ENCODE measurements at regions not wholly inside any gene's neighbourhood (a gene's known extent, or its start where the extent isn't known, plus 50 kb on each side); places are given as distances from the start of the nearest gene placed in this dataset.

GRCh38 chr13:106723036-106723435 is 155.1 kb upstream of the ARGLU1 start:
- TF ChIP-seq CTCF (IDR thresholded peaks at IDR 0.05; ENCODE audit: poor library complexity, severe bottlenecking) (no peak), POLR2AphosphoS5 (IDR thresholded peaks at IDR 0.05) (no peak), TAF1 (IDR thresholded peaks at IDR 0.05; ENCODE audit: low read depth) (no peak), EP300 (conservative IDR thresholded peaks at IDR 0.05; ENCODE audit: poor library complexity, severe bottlenecking) (no peak), SMC3 (conservative IDR thresholded peaks at IDR 0.05; ENCODE audit: poor library complexity) (no peak), MXI1 (conservative IDR thresholded peaks at IDR 0.05; ENCODE audit: poor library complexity, severe bottlenecking) (no peak)

Data from neural cell (in vitro differentiated cells).